Testis (tissue), 2 donors: ENCODE measurements at regions not wholly inside any gene's neighbourhood (a gene's known extent, or its start where the extent isn't known, plus 50 kb on each side); places are given as distances from the start of the nearest gene placed in this dataset.

Experiments used
- POLR2A ChIP-seq: fragments of 450-650 bp; IDR thresholded peaks from one replicate; pipeline ENCODE4 v1.6.1; 2017; ENCODE audit warnings: antibody characterized with exemption, mild to moderate bottlenecking, moderate library complexity
- TF ChIP-seq, protein P1 (sequence below), 3 experiments: fragments of 450-650 bp in 2 of 3; fragments of 200-600 bp in 1 of 3; sonication (generic) in 1 of 3; IDR thresholded peaks; one replicate each; pipeline ENCODE4 v1.5.1; 2016 to 2019; ENCODE audit warnings: antibody characterized with exemption in 3 of 3, mild to moderate bottlenecking in 2 of 3, moderate library complexity in 1 of 3

GRCh38 chr5:166947045-166947444, 1344.4 kb upstream of the WWC1 start:
- TF ChIP-seq, protein P1, sequence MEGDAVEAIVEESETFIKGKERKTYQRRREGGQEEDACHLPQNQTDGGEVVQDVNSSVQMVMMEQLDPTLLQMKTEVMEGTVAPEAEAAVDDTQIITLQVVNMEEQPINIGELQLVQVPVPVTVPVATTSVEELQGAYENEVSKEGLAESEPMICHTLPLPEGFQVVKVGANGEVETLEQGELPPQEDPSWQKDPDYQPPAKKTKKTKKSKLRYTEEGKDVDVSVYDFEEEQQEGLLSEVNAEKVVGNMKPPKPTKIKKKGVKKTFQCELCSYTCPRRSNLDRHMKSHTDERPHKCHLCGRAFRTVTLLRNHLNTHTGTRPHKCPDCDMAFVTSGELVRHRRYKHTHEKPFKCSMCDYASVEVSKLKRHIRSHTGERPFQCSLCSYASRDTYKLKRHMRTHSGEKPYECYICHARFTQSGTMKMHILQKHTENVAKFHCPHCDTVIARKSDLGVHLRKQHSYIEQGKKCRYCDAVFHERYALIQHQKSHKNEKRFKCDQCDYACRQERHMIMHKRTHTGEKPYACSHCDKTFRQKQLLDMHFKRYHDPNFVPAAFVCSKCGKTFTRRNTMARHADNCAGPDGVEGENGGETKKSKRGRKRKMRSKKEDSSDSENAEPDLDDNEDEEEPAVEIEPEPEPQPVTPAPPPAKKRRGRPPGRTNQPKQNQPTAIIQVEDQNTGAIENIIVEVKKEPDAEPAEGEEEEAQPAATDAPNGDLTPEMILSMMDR (IDR thresholded peaks at IDR 0.05): no peak
- no peak for TF ChIP-seq POLR2A
